K562 (cell line): ENCODE measurements at regions not wholly inside any gene's neighbourhood (a gene's known extent, or its start where the extent isn't known, plus 50 kb on each side); places are given as distances from the start of the nearest gene placed in this dataset.

ENCODE experiments used
- ATAC-seq: fragments of 200-7000 bp; cut with Tn5 transposase; 3 replicates; pipeline ENCODE4 v1.9.1; 2020; ENCODE audit warnings: moderate library complexity
- BruUV-seq: library from RNA; stranded (reverse); fragments of 400-500 nt; replicated peaks from 2 replicates; lab custom pipeline; 2021; lab: Mats Ljungman, UMichigan
- CTCF ChIA-PET: fragments of 300-600 bp; formaldehyde crosslinking; extraction: SDS; loops from one replicate; lab custom pipeline; 2021; ENCODE audit warnings: low intra/inter-chr PET ratio; lab: Yijun Ruan, JAX
- POLR2A ChIA-PET: fragments of 300-600, 350-650 bp; sonication (Branson Sonifier 250); formaldehyde crosslinking; extraction: SDS; loops from one replicate; lab custom pipeline; 2021; ENCODE audit warnings: antibody characterized with exemption, inconsistent platforms; lab: Yijun Ruan, JAX
- DNase-seq, 4 experiments: peaks; one replicate each; pipeline versions ENCODE4 v3.0.0 to v3.0.0-alpha.2; 2011 to 2018; ENCODE audit warnings: low spot score in 3 of 4, mixed read lengths in 3 of 4; ENCODE audit errors: extremely low read depth in 1 of 4
- FAIRE-seq: peaks from 2 replicates; lab custom pipeline; 2011; peaks lifted over from hg19 to GRCh38; lab: Jason Lieb, UNC
- H2AFZ ChIP-seq: 2 replicates; pipeline ENCODE4 v1.6.0; 2011; ENCODE audit warnings: low read depth, low read length, control low read depth, inconsistent platforms
- H3K27ac ChIP-seq: fragments of 200-600 bp; 3 replicates; pipeline ENCODE4 v1.8.0; 2011; ENCODE audit warnings: low read depth, mild to moderate bottlenecking, control low read depth, inconsistent platforms, low read length, moderate library complexity, mixed read lengths; ENCODE audit errors: extremely low read depth
- H3K27me3 ChIP-seq, 2 experiments: fragments of 300-600 bp in 1 of 2; 2 replicates in 1 of 2; 3 replicates in 1 of 2; pipeline versions ENCODE4 v1.6.0 to v1.8.0; 2011; ENCODE audit warnings: inconsistent platforms in 2 of 2, low read length in 2 of 2, mild to moderate bottlenecking in 1 of 2, mixed read lengths in 1 of 2, moderate library complexity in 1 of 2; ENCODE audit not compliant: control insufficient read depth in 2 of 2, insufficient read depth in 2 of 2
- H3K36me3 ChIP-seq: fragments of 300-600 bp; 3 replicates; pipeline ENCODE4 v1.8.0; 2011; ENCODE audit warnings: mild to moderate bottlenecking, low read length, inconsistent platforms; ENCODE audit not compliant: control insufficient read depth, insufficient read depth
- H3K4me1 ChIP-seq, 2 experiments: fragments of 200-600 bp in 1 of 2; replicated peaks in 1 of 2; 2 replicates in 1 of 2; 3 replicates in 1 of 2; pipeline versions ENCODE4 v1.5.1 to v1.8.0; 2011; ENCODE audit warnings: inconsistent platforms in 2 of 2, low read length in 2 of 2, mild to moderate bottlenecking in 1 of 2, mixed read lengths in 1 of 2, moderate library complexity in 1 of 2; ENCODE audit not compliant: control insufficient read depth in 2 of 2, insufficient read depth in 2 of 2
- H3K4me2 ChIP-seq: 2 replicates; pipeline ENCODE4 v1.6.1; 2011; ENCODE audit warnings: low read length, control low read depth, inconsistent platforms, mixed read lengths; ENCODE audit not compliant: insufficient read depth
- H3K4me3 ChIP-seq: fragments of 200-600 bp; sonication (generic), shearing (Covaris generic); 2 replicates; pipeline ENCODE4 v1.5.1; 2016; ENCODE audit warnings: control low read depth, inconsistent platforms
- H3K79me2 ChIP-seq: fragments of 200-600 bp; 3 replicates; pipeline ENCODE4 v1.8.0; 2011; ENCODE audit warnings: low read length, inconsistent platforms; ENCODE audit not compliant: control insufficient read depth, insufficient read depth
- H3K9ac ChIP-seq, 2 experiments: 2 replicates each; pipeline versions ENCODE4 v1.6.0 to v1.6.1; 2011; ENCODE audit warnings: low read depth in 2 of 2, low read length in 2 of 2, control low read depth in 1 of 2, inconsistent platforms in 1 of 2, mild to moderate bottlenecking in 1 of 2, mixed read lengths in 1 of 2; ENCODE audit not compliant: insufficient read depth in 1 of 2
- H3K9me1 ChIP-seq: one replicate; pipeline ENCODE4 v1.6.0; 2011; ENCODE audit warnings: inconsistent platforms, mild to moderate bottlenecking, low read length, moderate library complexity; ENCODE audit not compliant: control insufficient read depth, insufficient read depth
- H3K9me3 ChIP-seq: replicated peaks from 2 replicates; pipeline ENCODE4 v1.5.1; 2011; ENCODE audit warnings: low read depth, low read length, inconsistent platforms; ENCODE audit not compliant: control insufficient read depth, insufficient read depth
- H4K20me1 ChIP-seq: replicated peaks from 2 replicates; pipeline ENCODE4 v1.6.1; 2011; ENCODE audit warnings: low read length, inconsistent platforms, mixed read lengths; ENCODE audit not compliant: control insufficient read depth, insufficient read depth
- CREM ChIP-seq: IDR thresholded peaks from 2 replicates; pipeline ENCODE4 v1.6.1; 2014; ENCODE audit warnings: antibody characterized with exemption, low read depth
- FUS ChIP-seq: fragments of 200-400 bp; formaldehyde crosslinking; optimal IDR thresholded peaks from 2 replicates; pipeline ENCODE3; 2017; ENCODE audit warnings: low read depth, low read length
- GATAD2B ChIP-seq: fragments of 450-650 bp; IDR thresholded peaks from 2 replicates; pipeline ENCODE4 v1.6.1; 2017; ENCODE audit warnings: mild to moderate bottlenecking, borderline replicate concordance
- HDGF ChIP-seq: fragments of 450-650 bp; IDR thresholded peaks from 2 replicates; pipeline ENCODE4 v1.6.1; 2016
- HIVEP1 ChIP-seq: fragments of 250-450 bp; sonication (Bioruptor Pico); IDR thresholded peaks from 2 replicates; pipeline ENCODE4 v1.4.0; 2020; ENCODE audit warnings: mild to moderate bottlenecking
- MED1 ChIP-seq: sonication (generic); formaldehyde crosslinking; IDR thresholded peaks from 2 replicates; pipeline ENCODE4 v1.8.1; 2023; ENCODE audit warnings: missing genetic modification reagents, borderline replicate concordance
- PML ChIP-seq: IDR thresholded peaks from 2 replicates; pipeline ENCODE4 v1.6.1; 2012; ENCODE audit warnings: low read length, inconsistent platforms
- POLR2B ChIP-seq: fragments of 450-650 bp; IDR thresholded peaks from 2 replicates; pipeline ENCODE4 v1.6.1; 2018; ENCODE audit warnings: low read depth; ENCODE audit not compliant: partially characterized antibody
- ZNF134 ChIP-seq: fragments of 250-450 bp; sonication (Bioruptor Pico); conservative IDR thresholded peaks from 2 replicates; pipeline ENCODE4 v1.4.0; 2020
- ZNF445 ChIP-seq: fragments of 250-450 bp; sonication (Bioruptor Pico); IDR thresholded peaks from 2 replicates; pipeline ENCODE4 v1.4.0; 2020; ENCODE audit warnings: low read depth, mild to moderate bottlenecking, moderate library complexity
- ZNF75A ChIP-seq: fragments of 450-650 bp; formaldehyde crosslinking; IDR thresholded peaks from 2 replicates; pipeline ENCODE4 v1.4.0; 2020; ENCODE audit warnings: mild to moderate bottlenecking
- WGBS: fragments of 100-300 bp; shearing (Covaris generic); methylation state at CpG from one replicate; pipeline ENCODE4 v1.1.6; 2016; ENCODE audit warnings: low coverage, mixed read lengths; ENCODE audit not compliant: insufficient coverage; ENCODE audit errors: missing lambda C conversion rate; 5-methylcytosine and 5-hydroxymethylcytosine counted together
- in situ Hi-C: fragments of 300-500 bp; cut with MboI; formaldehyde crosslinking; loops from 4 replicates; pipeline ENCODE4 v1.15.0; 2018; ENCODE audit warnings: inconsistent platforms, mixed read lengths
- intact Hi-C: fragments of 100-400 bp; cut with micrococcal nuclease; formaldehyde crosslinking; loops from 2 replicates; pipeline ENCODE4 v1.14.2; 2022

GRCh38 chr2:164363646-164364045, 257.6 kb downstream of the GRB14 start:
- ATAC-seq: no peak
- Histone ChIP-seq H3K4me3 (no peak overlapping the region), H3K9ac (no peak overlapping the region), H3K27me3 (no peaks in the 10 kb centered on the region), H4K20me1 (no peaks in the 10 kb centered on the region), H3K4me2 (no peak overlapping the region), H3K36me3 (no peaks in the 10 kb centered on the region), H3K9me1 (no peaks in the 10 kb centered on the region), H3K4me1 (no peaks in the 10 kb centered on the region), H3K9me3 (no peaks in the 10 kb centered on the region; the same call in 1 of the 2 replicates), H3K79me2 (no peaks in the 10 kb centered on the region), H3K27ac (no peak overlapping the region), H2AFZ (no peak overlapping the region)
- intact Hi-C loops: no loop called here
- DNase-seq: no peak
- ChIA-PET POLR2A (no interaction called here), CTCF (no interaction called here)
- in situ Hi-C loops: no loop called here
- BruUV-seq: no TSS peak
- no peak for TF ChIP-seq CREM
- TF ChIP-seq MED1 (CRISPR knock-in tag): no peak
- no peak for FAIRE-seq

DNA sequence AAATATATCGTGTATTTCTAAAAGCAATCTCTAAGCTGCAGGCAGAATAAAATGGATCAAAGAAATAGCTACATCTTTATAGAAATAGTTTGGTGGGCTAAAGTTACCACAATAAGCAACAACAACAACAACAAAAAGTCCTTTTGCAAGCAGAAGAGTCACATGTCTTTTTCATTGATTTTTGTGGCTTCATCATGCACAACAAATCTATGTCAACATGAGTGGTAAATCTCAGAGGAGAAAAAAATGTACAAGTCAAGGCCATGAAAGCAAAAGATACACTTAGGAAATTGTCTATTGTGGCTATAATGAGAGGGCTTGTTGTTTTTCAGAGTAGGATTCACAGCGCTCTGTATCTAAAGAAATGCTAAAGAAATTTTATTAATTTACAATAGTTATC, 269.7 kb downstream of the GRB14 start:
- FAIRE-seq: no peak
- BruUV-seq: no TSS peak
- H3K4me3 ChIP-seq: no peak overlapping the region
- H2AFZ ChIP-seq: no peak overlapping the region
- TF ChIP-seq POLR2B (no peak), ZNF75A (CRISPR knock-in tag) (no peak), PML (no peak), GATAD2B (no peak), ZNF134 (CRISPR knock-in tag) (no peak), ZNF445 (no peak), HDGF (no peak), HIVEP1 (no peak), FUS (no peak)
- H3K27ac ChIP-seq: no peak overlapping the region
- in situ Hi-C loops (no loop called here), intact Hi-C loops (no loop called here)
- H3K9ac ChIP-seq: no peak overlapping the region
- ChIA-PET CTCF (no interaction called here), POLR2A (no interaction called here)
- no peaks in the 10 kb centered on the region for H3K79me2 ChIP-seq
- WGBS: 0% methylated on average over 2 of the region's 2 CpGs
- no peaks in the 10 kb centered on the region for H4K20me1 ChIP-seq
- no peaks in the 10 kb centered on the region for H3K9me3 ChIP-seq
- H3K27me3 ChIP-seq: no peaks in the 10 kb centered on the region
- no peak for DNase-seq
- no peaks in the 10 kb centered on the region for H3K9me1 ChIP-seq
- no peak overlapping the region for H3K4me2 ChIP-seq
- ATAC-seq: no peak
- H3K36me3 ChIP-seq: no peaks in the 10 kb centered on the region
- H3K4me1 ChIP-seq: no peaks in the 10 kb centered on the region
